Non-pigmented ciliary epithelial cell (primary cell): ENCODE measurements at regions not wholly inside any gene's neighbourhood (a gene's known extent, or its start where the extent isn't known, plus 50 kb on each side); places are given as distances from the start of the nearest gene placed in this dataset.

ENCODE experiments used
- DNase-seq: peaks from one replicate; pipeline ENCODE4 v3.0.0-alpha.2; 2010; ENCODE audit warnings: low read depth

DNA sequence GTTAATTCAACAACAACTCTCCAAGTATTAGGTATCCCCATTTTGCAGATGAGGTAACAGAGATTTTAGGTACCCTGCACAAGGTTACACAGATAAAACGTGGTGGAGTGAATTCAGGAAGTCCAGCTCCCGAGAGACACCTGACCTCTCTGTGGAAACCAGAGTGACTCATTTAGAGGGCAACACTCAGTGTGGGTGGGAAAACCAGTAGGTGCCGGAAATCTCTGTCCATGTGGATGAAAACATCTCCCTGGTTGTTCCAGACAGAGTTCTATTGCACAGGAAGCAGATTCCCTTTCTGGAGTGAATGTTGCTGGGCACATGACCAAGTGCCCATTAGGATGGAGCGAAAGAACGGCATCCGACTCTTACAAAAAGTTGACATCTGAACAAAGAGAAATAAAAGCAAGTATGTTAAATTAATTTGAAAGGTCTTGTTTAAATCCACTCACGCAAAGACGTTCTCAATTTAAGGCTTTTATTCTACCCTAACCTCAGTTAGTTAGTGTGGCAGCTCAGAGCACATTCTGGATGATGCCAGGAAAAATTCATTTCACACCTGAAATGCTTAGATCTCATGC, 391.9 kb upstream of the WWC1 start:
- peak; percentile 55 for DNase-seq

- DNase-seq: no peak
These were observed 391.0 kb upstream of the WWC1 start for GRCh38 chr5:167900340-167900935.

- no peak for DNase-seq
These were observed 389.1 kb upstream of the WWC1 start for GRCh38 chr5:167902298-167902697.

DNA sequence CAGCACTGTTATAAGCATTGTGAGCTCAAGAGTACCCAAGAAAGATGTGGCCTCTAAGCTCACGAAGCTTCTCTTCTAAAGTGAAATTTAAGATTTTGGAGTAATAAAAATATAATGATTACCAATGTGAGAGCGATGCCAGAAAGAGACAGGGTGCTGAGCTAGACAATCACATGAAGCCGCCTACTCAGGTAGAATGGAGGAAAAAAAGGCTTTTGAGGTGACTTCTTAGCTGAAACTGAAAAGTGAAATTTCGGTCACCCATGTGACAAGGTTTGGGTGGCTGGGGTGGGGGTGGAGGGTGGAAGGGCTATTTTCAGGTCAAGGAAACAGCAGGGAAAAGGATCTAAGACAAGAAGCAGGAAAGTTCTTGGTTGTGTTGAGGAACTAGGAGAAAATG, 388.2 kb upstream of the WWC1 start:
- no peak for DNase-seq

GRCh38 chr5:167903659-167904058, 387.8 kb upstream of the WWC1 start:
- no peak for DNase-seq

DNA sequence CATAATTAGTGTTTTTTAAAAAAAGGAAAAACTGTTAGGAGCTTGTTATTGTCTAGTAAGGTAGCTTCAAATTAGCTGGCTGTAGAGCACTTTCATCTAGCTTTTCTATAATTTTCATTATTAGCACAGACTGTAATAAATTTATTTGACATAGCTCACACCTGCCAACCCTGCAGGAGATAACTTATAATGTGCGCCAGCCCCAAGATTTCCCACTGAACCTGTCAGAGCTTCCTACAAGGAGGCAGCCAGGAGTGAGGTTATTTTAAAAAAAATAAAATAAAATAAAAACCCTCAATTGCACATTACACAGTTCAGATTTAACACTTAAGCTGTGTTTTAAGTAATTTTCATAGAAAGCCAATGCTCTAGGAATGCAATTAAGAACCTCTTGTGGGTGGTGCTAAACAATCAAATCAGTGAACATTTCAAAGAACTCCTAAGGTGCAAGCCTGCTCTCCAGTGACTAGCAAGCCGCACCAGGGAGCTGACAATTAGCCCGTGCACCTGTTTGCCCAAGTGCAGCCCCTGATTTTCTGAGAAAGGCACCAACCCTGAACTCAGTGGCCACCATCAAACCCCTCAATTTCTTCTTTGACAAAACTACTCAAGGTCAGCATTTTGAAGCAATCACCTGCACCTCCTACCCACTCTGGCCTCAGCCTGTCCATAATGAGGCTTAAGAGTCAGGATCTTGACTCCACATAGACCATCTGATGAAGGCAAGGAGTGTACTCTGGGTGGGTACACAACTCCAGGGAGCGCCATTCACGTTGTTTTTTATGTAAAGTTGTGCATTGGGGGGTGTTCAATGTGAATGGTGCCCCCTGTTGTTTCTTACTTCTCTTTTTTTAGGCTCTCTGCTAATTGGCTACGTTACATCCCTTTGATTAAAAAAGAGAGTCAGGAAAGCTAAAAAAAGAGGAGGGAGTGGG, 385.3 kb upstream of the WWC1 start:
- DNase-seq: no peak

DNA sequence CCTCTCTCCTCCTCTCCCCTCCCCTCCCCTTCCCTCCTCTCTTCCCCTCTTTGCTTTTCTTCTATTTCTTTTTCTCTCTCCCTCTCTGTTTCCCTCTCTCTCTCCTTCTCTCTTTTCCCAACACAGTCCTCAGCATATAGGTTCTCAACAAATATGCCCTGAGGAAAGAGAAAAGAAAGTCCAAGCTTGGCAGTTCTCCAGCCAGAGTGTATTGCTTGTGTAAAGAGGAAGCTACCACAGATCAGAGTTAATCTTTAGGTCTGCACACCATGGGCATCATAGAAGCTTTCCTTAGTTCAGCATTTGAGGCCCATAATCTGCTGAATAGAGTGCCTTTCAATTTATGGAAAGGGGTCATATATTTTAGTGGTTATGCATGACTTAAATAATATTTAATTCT, 382.8 kb upstream of the WWC1 start:
- no peak for DNase-seq

DNA sequence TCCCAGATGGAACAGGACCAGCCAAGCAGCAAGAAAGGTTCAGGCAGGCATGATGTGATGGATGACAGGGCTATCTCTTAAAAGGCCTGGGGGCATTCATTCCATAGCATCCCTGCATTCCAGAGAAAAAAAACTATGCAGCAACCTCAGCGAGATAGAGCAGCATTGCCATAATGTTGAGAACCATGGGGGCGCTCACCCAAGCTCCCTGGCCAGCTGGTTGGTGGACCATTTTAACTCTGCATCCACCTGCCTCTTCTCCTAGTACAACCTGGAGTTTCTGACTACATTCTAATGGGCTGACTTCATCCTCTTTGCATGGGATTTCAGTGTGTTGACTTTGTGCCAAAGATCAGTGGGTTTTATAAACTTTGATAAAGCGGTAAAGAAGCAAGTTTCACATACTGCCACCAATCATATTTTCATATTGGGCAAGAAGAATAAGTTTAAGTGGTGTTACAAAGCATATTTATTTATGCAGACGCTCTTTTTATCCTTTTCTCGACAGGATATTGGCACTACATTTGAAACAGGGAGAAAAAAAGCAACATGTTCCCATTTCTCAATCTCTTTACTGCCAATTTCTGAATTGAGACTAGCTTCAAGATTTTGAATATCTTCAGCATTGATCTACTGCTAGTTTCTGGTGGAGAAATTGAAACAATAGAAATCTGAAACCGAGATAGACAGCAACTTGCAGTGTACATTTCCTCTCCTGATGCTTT, 378.3 kb upstream of the WWC1 start:
- no peak for DNase-seq

DNA sequence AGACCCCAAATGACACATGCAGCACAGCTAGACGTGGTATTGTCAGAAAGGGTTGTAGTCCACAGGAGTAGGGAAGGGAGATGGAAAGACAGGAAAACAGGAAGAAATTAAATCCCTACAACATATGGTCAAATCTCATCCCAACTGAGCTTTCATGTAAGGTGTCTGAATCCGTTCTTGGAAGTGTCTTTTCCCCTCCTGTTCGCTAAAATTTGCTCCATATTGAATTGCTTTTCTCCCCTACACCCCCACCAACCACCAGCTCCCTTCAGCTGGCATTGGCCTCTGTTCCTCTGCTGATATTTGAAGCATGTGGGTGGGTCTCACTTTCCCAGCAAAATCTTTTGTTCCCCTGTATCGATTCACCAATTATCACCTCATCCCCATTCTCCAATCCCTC, 376.2 kb upstream of the WWC1 start:
- no peak for DNase-seq

- DNase-seq: no peak
These were observed 375.2 kb upstream of the WWC1 start for GRCh38 chr5:167916261-167916691.

DNA sequence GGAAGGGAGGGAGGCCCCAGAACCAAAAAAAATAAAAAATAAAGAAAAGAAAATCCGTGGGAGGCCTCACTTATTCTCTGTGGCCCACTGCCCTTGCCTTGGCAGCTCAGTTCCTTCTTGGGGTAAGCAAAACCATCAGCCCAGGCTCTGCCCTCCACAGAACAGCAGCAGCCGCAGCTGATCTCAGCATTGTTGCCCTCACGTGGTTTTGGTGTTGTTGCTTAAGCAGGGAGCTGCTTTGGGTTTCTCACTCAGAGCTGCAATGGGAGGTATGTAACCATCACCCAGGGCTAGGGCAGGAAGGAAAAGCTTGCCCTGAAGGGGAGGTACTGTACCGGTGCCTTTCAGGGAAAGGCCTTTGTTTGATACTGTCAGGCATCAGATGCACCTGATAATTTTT, 374.7 kb upstream of the WWC1 start:
- DNase-seq: no peak

DNA sequence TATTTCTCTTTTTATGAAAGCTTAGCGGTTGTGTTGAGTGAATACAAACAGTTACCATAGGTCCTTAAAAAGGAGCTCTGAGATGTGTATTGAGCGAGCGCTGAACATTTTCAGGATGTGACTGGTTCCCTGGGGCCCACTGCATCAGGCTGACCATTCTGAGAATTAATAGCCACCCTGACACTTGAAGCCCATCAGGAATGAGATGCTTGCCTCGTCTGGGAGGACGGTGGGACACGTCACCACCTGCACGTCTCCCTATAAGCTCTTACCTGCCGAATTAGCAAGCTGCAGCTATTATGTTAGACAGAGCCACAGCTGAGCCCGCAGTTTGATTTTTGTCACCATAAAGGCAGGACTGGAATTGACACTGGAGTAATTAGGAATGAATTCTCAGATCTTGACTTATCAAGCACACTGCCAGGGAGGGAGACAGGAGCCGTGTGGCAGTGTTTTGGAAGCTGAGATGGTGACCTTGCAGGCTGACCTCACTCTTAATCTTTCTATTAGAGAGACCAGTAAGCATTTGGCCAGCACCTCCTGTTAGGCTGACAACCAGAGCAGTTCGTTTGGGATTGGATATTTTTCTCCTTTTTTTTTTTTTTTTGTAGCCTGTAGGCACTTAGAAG, 373.1 kb upstream of the WWC1 start:
- no peak for DNase-seq

DNA sequence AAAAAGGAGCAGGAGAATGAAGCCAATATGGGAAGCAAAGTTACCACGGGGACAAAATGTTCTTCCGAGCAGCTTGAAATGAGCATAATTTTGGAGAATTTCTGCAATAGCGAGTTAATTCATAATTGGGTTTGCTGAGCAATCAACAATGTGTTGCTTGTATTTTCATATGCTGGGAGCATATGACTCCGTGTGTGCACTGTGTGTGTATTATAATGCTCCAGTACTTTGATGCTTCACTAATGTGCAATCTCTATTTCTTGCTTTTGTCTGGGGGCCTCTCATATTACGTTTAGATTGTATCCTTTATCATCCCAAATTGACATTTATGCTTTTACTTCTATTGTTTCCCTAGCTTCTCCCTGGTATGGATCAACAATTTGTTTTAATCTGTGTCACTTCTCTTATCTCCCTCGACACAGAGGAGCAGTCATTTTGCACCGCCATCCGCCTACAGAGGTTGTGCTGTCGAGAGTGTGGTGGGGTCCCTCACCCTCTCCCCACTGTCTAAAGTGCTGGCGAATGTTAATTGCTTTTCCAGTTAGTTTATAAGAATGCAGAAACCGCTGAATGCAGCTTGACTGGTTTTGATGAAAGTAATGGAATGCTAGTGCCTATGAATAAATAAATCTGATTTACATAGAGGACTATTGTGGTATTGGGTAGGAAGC, 372.5 kb upstream of the WWC1 start:
- no peak for DNase-seq

- DNase-seq: no peak
These were observed 370.9 kb upstream of the WWC1 start for GRCh38 chr5:167920589-167920988.

GRCh38 chr5:167921796-167922195, 369.6 kb upstream of the WWC1 start:
- DNase-seq: no peak

DNA sequence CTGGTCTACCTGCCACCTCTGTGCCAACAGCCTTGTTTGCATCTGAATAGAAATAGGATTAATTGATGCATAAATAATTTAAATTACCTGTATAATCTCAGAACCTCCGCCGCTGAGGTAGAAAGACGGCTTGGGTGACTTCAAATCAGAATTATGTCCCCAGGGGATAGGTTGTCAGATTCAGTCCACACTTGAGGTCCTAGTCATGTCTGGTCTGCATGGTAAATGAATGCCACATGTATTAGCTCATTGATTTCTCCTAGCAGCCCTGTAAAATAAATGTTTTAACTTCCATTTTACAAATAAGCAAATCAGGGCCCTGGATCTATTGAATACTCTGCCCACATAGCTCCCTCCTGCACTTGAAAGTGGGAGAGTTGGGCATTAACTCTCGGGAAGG, 368.0 kb upstream of the WWC1 start:
- DNase-seq: no peak

- DNase-seq: no peak
These were observed 361.6 kb upstream of the WWC1 start for GRCh38 chr5:167929841-167930240.

DNA sequence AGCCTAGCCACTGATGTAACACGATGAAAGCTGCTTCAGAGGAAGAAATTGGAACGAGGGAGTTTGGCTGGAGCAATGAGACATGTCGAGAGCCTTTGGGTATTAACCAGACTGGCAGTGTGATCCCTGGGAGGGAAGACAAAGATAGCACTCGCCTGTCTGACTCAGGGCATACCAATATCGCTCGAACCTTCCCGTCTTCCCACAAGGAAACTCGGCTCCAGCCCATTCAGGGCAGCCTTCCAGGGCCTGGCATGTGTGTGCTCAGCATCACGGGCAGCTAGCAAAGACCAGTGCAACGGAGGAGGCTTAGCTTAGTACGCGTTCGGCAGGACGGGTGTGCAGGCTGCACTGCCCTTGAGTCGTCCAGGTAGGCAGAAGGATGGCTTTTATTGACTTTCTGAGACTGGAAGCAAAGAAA, 356.9 kb upstream of the WWC1 start:
- DNase-seq: no peak

- no peak for DNase-seq
These were observed 355.4 kb upstream of the WWC1 start for GRCh38 chr5:167936022-167936421.

DNA sequence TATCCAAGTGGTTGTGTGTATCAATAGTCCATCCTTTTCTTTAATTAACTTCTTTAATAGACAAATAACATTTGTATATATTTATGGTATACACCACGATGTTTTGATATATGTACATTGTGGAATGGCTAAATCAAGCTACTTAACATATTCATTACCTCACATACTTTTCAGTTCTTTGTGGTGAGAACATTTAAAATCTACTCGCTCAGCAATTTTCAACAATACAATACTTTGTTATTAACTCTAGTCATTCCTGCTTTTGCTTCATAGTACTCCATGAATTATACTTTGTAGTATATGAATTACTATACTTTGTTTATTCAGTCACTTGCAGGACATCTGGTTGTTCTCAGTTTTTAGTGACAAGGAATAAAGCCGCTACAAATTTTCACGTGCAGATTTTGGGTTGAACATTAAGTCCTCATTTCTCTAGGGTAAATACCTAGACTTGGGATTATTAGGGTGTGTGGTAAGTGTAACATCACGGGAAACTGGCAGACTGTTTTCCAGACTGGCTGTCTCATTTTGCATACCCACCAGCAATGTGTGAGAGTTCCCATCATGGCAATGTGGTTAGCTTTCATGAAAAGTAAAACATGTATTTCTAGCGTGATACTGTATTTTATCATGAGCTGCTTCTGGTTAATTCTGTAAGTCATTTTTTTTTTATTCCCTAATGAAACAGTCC, 354.4 kb upstream of the WWC1 start:
- no peak for DNase-seq

DNA sequence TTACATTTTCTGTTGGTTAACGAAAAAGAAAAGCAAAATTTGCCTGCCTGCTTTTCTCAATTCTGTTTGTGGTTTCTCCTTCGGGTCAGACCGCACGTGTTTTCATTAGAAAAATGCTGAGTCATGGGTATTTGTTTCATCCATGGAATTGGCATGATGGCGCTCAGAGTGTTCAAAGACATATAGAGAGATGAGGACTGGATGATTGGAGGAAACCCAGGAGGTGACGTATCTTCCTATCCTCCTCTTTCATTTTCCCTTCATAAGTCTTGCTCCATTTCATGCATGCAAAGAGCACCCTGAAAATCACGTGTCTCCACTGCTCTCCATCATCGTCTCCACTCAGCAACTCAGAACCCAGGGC, 353.8 kb upstream of the WWC1 start:
- DNase-seq: no peak
